ENCODE measurements at regions not wholly inside any gene's neighbourhood (a gene's known extent, or its start where the extent isn't known, plus 50 kb on each side); places are given as distances from the start of the nearest gene placed in this dataset.
"Not testable (repeated sequence)": the region's sequence is repeated elsewhere in the genome, so short reads cannot be mapped to it uniquely, and the experiment has no call there.

- in situ Hi-C loops (cut with MboI) = no loop called here
- TF ChIP-seq EZH2phosphoT487 (IDR thresholded peaks at IDR 0.05; ENCODE audit: insufficient read depth, low read depth) (no peak), EZH2 (IDR thresholded peaks at IDR 0.05; ENCODE audit: insufficient read depth, poor library complexity, severe bottlenecking) (no peak)
- Histone ChIP-seq H3K27ac (no peak overlapping the region), H3K4me2 (ENCODE audit: unreplicated experiment) (no peak overlapping the region), H3K9me3 (ENCODE audit: low read depth) (no peaks in the 10 kb centered on the region), H3K4me3 (no peak overlapping the region), H3K4me1 (ENCODE audit: insufficient read depth) (no peaks in the 10 kb centered on the region), H3F3A (ENCODE audit: insufficient read depth) (no peaks in the 10 kb centered on the region), H3K9ac (no peak overlapping the region), H2AFZ (no peak overlapping the region), H4K20me1 (ENCODE audit: insufficient read depth) (no peaks in the 10 kb centered on the region), H3K9me2 (ENCODE audit: insufficient read depth) (no peaks in the 10 kb centered on the region), H3K36me3 (ENCODE audit: low read depth) (no peaks in the 10 kb centered on the region), H3K27me3 (replicated peaks; ENCODE audit: insufficient read depth) (no peaks in the 10 kb centered on the region), H3K79me2 (ENCODE audit: insufficient read depth) (no peaks in the 10 kb centered on the region)
- 58 to 71% methylated on average over 5 of the region's 5 CpGs for WGBS, 2 experiments (ENCODE audit: low coverage in 1 of 2, low lambda C conversion rate in 2 of 2, missing lambda C conversion rate in 2 of 2)
- DNase-seq = no peak
Measured at GRCh38 chr7:24169077-24169624, 114.8 kb upstream of the NPY start.

GRCh38 chr7:24171951-24172350 lies 112.0 kb upstream of the NPY start:
- H4K20me1 ChIP-seq (ENCODE audit: insufficient read depth); H3K4me2 ChIP-seq (ENCODE audit: unreplicated experiment); H3F3A ChIP-seq (ENCODE audit: insufficient read depth); in situ Hi-C loops (cut with MboI); H3K9me2 ChIP-seq (ENCODE audit: insufficient read depth); H3K4me3 ChIP-seq; H3K27ac ChIP-seq; DNase-seq; H3K36me3 ChIP-seq (ENCODE audit: low read depth); H3K4me1 ChIP-seq (ENCODE audit: insufficient read depth); H3K79me2 ChIP-seq (ENCODE audit: insufficient read depth); H3K9ac ChIP-seq; H3K9me3 ChIP-seq (ENCODE audit: low read depth); H2AFZ ChIP-seq; H3K27me3 ChIP-seq (replicated peaks; ENCODE audit: insufficient read depth): not testable (repeated sequence)
- 73 to 82% methylated on average over 9 of the region's 9 CpGs for WGBS, 2 experiments (ENCODE audit: low coverage in 1 of 2, low lambda C conversion rate in 2 of 2, missing lambda C conversion rate in 2 of 2)

- H4K20me1 ChIP-seq (ENCODE audit: insufficient read depth) = no peaks in the 10 kb centered on the region
- H3K9me2 ChIP-seq (ENCODE audit: insufficient read depth) = no peaks in the 10 kb centered on the region
- DNase-seq = no peak
- H3K27ac ChIP-seq = no peak overlapping the region
- H2AFZ ChIP-seq = no peak overlapping the region
- H3K9ac ChIP-seq = no peak overlapping the region
- H3K79me2 ChIP-seq (ENCODE audit: insufficient read depth) = no peaks in the 10 kb centered on the region
- H3K4me3 ChIP-seq = no peak overlapping the region
- H3K4me1 ChIP-seq (ENCODE audit: insufficient read depth) = no peaks in the 10 kb centered on the region
- TF ChIP-seq EZH2 (IDR thresholded peaks at IDR 0.05; ENCODE audit: insufficient read depth, poor library complexity, severe bottlenecking) (no peak), EZH2phosphoT487 (IDR thresholded peaks at IDR 0.05; ENCODE audit: insufficient read depth, low read depth) (no peak)
- no peaks in the 10 kb centered on the region for H3K36me3 ChIP-seq (ENCODE audit: low read depth)
- WGBS, 2 experiments (ENCODE audit: low coverage in 1 of 2, low lambda C conversion rate in 2 of 2, missing lambda C conversion rate in 2 of 2) = 3 to 4% methylated on average over 4 of the region's 4 CpGs
- no peaks in the 10 kb centered on the region for H3K9me3 ChIP-seq (ENCODE audit: low read depth)
- no peaks in the 10 kb centered on the region for H3F3A ChIP-seq (ENCODE audit: insufficient read depth)
- in situ Hi-C loops (cut with MboI) = no loop called here
- no peak overlapping the region for H3K4me2 ChIP-seq (ENCODE audit: unreplicated experiment)
- H3K27me3 ChIP-seq (replicated peaks; ENCODE audit: insufficient read depth) = no peaks in the 10 kb centered on the region
Measured at GRCh38 chr7:24172856-24173255, 111.1 kb upstream of the NPY start.

- Histone ChIP-seq H3K27ac (no peak overlapping the region), H3F3A (ENCODE audit: insufficient read depth) (no peaks in the 10 kb centered on the region), H3K36me3 (ENCODE audit: low read depth) (no peaks in the 10 kb centered on the region), H3K27me3 (replicated peaks; ENCODE audit: insufficient read depth) (no peaks in the 10 kb centered on the region), H3K4me2 (ENCODE audit: unreplicated experiment) (no peak overlapping the region), H3K9ac (no peak overlapping the region), H3K4me3 (no peak overlapping the region), H2AFZ (no peak overlapping the region), H3K9me3 (ENCODE audit: low read depth) (no peaks in the 10 kb centered on the region), H3K79me2 (ENCODE audit: insufficient read depth) (no peaks in the 10 kb centered on the region), H4K20me1 (ENCODE audit: insufficient read depth) (no peaks in the 10 kb centered on the region), H3K9me2 (ENCODE audit: insufficient read depth) (no peaks in the 10 kb centered on the region), H3K4me1 (ENCODE audit: insufficient read depth) (no peaks in the 10 kb centered on the region)
- DNase-seq = no peak
- 44 to 47% methylated on average over 6 of the region's 6 CpGs for WGBS, 2 experiments (ENCODE audit: low coverage in 1 of 2, low lambda C conversion rate in 2 of 2, missing lambda C conversion rate in 2 of 2)
- TF ChIP-seq EZH2 (IDR thresholded peaks at IDR 0.05; ENCODE audit: insufficient read depth, poor library complexity, severe bottlenecking) (no peak), EZH2phosphoT487 (IDR thresholded peaks at IDR 0.05; ENCODE audit: insufficient read depth, low read depth) (no peak)
- in situ Hi-C loops (cut with MboI) = no loop called here
Measured at GRCh38 chr7:24175603-24176002, 108.4 kb upstream of the NPY start.
